Peyer's patch (tissue), 4 donors: ENCODE measurements at regions not wholly inside any gene's neighbourhood (a gene's known extent, or its start where the extent isn't known, plus 50 kb on each side); places are given as distances from the start of the nearest gene placed in this dataset.

Experiments
- CTCF ChIP-seq, 6 experiments: fragments of 450-650 bp in 4 of 6; fragments of 200-600 bp in 2 of 6; sonication (generic) in 1 of 6; IDR thresholded peaks; one replicate each; pipeline ENCODE4 v1.5.1; 2017 to 2019; ENCODE audit warnings: antibody characterized with exemption in 6 of 6, mild to moderate bottlenecking in 3 of 6, moderate library complexity in 1 of 6
- POLR2A ChIP-seq, 2 donors: fragments of 450-650 bp; IDR thresholded peaks; one replicate each; pipeline ENCODE4 v1.5.1; 2017; ENCODE audit warnings: antibody characterized with exemption in 2 of 2, mild to moderate bottlenecking in 2 of 2, moderate library complexity in 2 of 2

DNA sequence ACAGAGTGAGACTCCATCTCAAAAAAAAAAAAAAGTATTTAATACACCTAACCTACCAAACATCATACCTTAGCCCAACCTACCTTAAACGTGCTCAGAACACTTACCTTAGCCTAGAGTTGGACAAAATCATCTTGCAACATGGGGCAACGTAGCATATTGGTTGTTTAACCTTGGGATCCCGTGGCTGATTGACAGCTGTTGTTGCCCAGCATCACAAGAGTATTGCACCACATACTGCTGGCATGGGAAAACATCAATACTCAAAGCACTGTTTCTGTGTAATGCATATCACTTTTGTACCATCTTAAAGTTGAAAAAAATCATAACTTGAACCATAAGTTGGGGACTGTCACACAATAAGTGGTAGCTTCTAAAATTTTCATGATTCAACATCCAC, 73.8 kb upstream of the MIR17HG start:
- no peak for TF ChIP-seq CTCF (IDR thresholded peaks at IDR 0.05)
- no peak for TF ChIP-seq POLR2A (IDR thresholded peaks at IDR 0.05)
